ENCODE measurements at regions not wholly inside any gene's neighbourhood (a gene's known extent, or its start where the extent isn't known, plus 50 kb on each side); places are given as distances from the start of the nearest gene placed in this dataset.
A peak's percentile ranks its signal among the peaks of the same experiment; 100 is the strongest.

DNA sequence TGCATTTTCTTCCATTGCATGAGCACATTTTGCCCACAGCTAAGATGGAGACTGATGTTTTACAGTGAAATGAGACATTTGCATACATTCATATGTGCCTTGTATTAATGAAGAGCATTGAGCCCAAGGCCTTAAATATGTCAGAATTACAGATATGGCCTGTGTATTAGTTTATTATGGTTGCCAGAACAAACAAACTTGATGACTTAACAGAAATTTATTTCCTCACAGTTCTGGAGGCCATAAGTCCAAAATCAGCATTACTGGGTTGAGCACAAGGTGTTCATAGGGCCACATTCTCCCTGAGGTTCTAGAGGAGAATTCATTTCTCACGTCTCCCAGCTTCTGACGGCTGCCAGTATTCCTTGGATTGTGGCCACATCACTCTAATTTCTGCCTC, 302.6 kb upstream of the TGFBR2 start:
- H3K9ac ChIP-seq (ENCODE audit: insufficient read depth, low read length), result no peak overlapping the region
- no peaks in the 10 kb centered on the region for H3K4me1 ChIP-seq (ENCODE audit: control insufficient read depth, extremely low read depth, insufficient read depth, low read length)
- H4K20me1 ChIP-seq (ENCODE audit: control insufficient read depth, extremely low read depth, insufficient read depth, low read length), result no peaks in the 10 kb centered on the region
- no peaks in the 10 kb centered on the region for H3K79me2 ChIP-seq (ENCODE audit: control insufficient read depth, insufficient read depth, low read length)
- H3K4me2 ChIP-seq (ENCODE audit: extremely low read depth, insufficient read depth, low read length), result no peak overlapping the region
- H2AFZ ChIP-seq (ENCODE audit: low read length), result no peak overlapping the region
- H3K27me3 ChIP-seq (ENCODE audit: control insufficient read depth, insufficient read depth, low read length), result no peaks in the 10 kb centered on the region
- H3K27ac ChIP-seq (ENCODE audit: insufficient read depth, low read length), result no peak overlapping the region
- H3K9me3 ChIP-seq (ENCODE audit: control insufficient read depth, insufficient read depth, low read depth, low read length), result no peaks in the 10 kb centered on the region
- no peak overlapping the region for H3K4me3 ChIP-seq (replicated peaks in 1 of 4; ENCODE audit: control extremely low read depth in 1 of 4, insufficient read depth in 1 of 4, low read depth in 3 of 4, low read length in 4 of 4)
- no peaks in the 10 kb centered on the region for H3K36me3 ChIP-seq (ENCODE audit: control insufficient read depth, insufficient read depth, low read length)
- TF ChIP-seq, protein P1, sequence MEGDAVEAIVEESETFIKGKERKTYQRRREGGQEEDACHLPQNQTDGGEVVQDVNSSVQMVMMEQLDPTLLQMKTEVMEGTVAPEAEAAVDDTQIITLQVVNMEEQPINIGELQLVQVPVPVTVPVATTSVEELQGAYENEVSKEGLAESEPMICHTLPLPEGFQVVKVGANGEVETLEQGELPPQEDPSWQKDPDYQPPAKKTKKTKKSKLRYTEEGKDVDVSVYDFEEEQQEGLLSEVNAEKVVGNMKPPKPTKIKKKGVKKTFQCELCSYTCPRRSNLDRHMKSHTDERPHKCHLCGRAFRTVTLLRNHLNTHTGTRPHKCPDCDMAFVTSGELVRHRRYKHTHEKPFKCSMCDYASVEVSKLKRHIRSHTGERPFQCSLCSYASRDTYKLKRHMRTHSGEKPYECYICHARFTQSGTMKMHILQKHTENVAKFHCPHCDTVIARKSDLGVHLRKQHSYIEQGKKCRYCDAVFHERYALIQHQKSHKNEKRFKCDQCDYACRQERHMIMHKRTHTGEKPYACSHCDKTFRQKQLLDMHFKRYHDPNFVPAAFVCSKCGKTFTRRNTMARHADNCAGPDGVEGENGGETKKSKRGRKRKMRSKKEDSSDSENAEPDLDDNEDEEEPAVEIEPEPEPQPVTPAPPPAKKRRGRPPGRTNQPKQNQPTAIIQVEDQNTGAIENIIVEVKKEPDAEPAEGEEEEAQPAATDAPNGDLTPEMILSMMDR (conservative IDR thresholded peaks at IDR 0.05 in 1 of 2, IDR thresholded peaks at IDR 0.05 in 1 of 2; ENCODE audit: low read depth in 1 of 2, low read length in 2 of 2), result no peak
- TF ChIP-seq EZH2 (IDR thresholded peaks at IDR 0.05; ENCODE audit: low read length, missing control alignments), result no peak
- no peak for DNase-seq (ENCODE audit: low read depth in 2 of 2)

DNA sequence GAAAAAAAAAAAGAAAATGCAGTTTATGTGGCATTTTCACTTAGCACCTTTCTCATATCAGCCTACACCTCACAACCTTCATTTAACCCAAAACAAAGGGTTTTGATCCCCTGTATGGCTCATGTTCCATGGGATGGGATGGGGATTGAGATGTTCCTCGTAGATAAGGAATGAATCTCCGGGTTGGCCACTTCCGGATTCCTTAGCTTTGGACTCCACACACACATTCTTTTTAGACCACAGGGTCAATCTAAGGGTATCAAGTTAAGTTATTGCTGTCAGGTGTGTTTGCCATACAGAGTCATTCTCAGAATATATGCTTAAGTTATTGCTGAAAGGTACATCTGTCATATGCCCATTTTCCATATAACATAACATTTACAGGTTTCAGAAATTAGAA, 301.4 kb upstream of the TGFBR2 start:
- no peak overlapping the region for H2AFZ ChIP-seq (ENCODE audit: low read length)
- H3K79me2 ChIP-seq (ENCODE audit: control insufficient read depth, insufficient read depth, low read length), result no peaks in the 10 kb centered on the region
- no peak overlapping the region for H3K4me2 ChIP-seq (ENCODE audit: extremely low read depth, insufficient read depth, low read length)
- TF ChIP-seq, protein P1 (conservative IDR thresholded peaks at IDR 0.05 in 1 of 2, IDR thresholded peaks at IDR 0.05 in 1 of 2; ENCODE audit: low read depth in 1 of 2, low read length in 2 of 2), result no peak
- no peak for TF ChIP-seq EZH2 (IDR thresholded peaks at IDR 0.05; ENCODE audit: low read length, missing control alignments)
- no peak overlapping the region for H3K4me3 ChIP-seq (replicated peaks in 1 of 4; ENCODE audit: control extremely low read depth in 1 of 4, insufficient read depth in 1 of 4, low read depth in 3 of 4, low read length in 4 of 4)
- peak in 1 of 2 donors; percentile 27 for DNase-seq (ENCODE audit: low read depth in 2 of 2)
- H3K4me1 ChIP-seq (ENCODE audit: control insufficient read depth, extremely low read depth, insufficient read depth, low read length), result no peaks in the 10 kb centered on the region
- H3K9ac ChIP-seq (ENCODE audit: insufficient read depth, low read length), result no peak overlapping the region
- H3K27ac ChIP-seq (ENCODE audit: insufficient read depth, low read length), result no peak overlapping the region
- no peaks in the 10 kb centered on the region for H3K9me3 ChIP-seq (ENCODE audit: control insufficient read depth, insufficient read depth, low read depth, low read length)
- H4K20me1 ChIP-seq (ENCODE audit: control insufficient read depth, extremely low read depth, insufficient read depth, low read length), result no peaks in the 10 kb centered on the region
- H3K27me3 ChIP-seq (ENCODE audit: control insufficient read depth, insufficient read depth, low read length), result no peaks in the 10 kb centered on the region
- no peaks in the 10 kb centered on the region for H3K36me3 ChIP-seq (ENCODE audit: control insufficient read depth, insufficient read depth, low read length)

DNA sequence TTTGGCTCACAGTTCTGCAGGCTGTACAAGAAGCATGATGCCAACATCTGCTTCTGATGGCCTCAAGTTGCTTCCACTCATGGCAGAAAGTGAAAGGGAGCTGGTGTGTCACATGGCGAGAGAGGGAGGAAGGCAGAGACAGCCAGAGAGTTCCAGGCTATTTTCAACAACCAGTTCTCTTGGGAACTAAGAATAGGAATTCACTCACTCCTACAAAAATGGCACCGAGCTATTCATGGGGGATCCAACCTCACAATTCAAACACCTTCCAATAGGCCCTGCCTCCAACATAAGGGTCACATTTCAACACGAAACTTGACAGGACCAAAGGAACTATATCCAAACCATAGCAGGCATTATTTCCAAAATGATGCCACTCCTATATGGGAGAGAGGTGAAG, 299.5 kb upstream of the TGFBR2 start:
- no peak for TF ChIP-seq EZH2 (IDR thresholded peaks at IDR 0.05; ENCODE audit: low read length, missing control alignments)
- TF ChIP-seq, protein P1 (conservative IDR thresholded peaks at IDR 0.05 in 1 of 2, IDR thresholded peaks at IDR 0.05 in 1 of 2; ENCODE audit: low read depth in 1 of 2, low read length in 2 of 2), result no peak
- DNase-seq (ENCODE audit: low read depth in 2 of 2), result no peak
- H3K4me2 ChIP-seq (ENCODE audit: extremely low read depth, insufficient read depth, low read length), result no peak overlapping the region

More for the DNA sequence above, 299.5 kb upstream of the TGFBR2 start:
- Histone ChIP-seq H3K79me2 (ENCODE audit: control insufficient read depth, insufficient read depth, low read length) (no peaks in the 10 kb centered on the region), H3K4me1 (ENCODE audit: control insufficient read depth, extremely low read depth, insufficient read depth, low read length) (no peaks in the 10 kb centered on the region), H3K36me3 (ENCODE audit: control insufficient read depth, insufficient read depth, low read length) (no peaks in the 10 kb centered on the region), H3K27ac (ENCODE audit: insufficient read depth, low read length) (no peak overlapping the region), H2AFZ (ENCODE audit: low read length) (no peak overlapping the region), H3K4me3 (replicated peaks in 1 of 4; ENCODE audit: control extremely low read depth in 1 of 4, insufficient read depth in 1 of 4, low read depth in 3 of 4, low read length in 4 of 4) (no peak overlapping the region), H4K20me1 (ENCODE audit: control insufficient read depth, extremely low read depth, insufficient read depth, low read length) (no peaks in the 10 kb centered on the region), H3K9ac (ENCODE audit: insufficient read depth, low read length) (no peak overlapping the region), H3K9me3 (ENCODE audit: control insufficient read depth, insufficient read depth, low read depth, low read length) (no peaks in the 10 kb centered on the region), H3K27me3 (ENCODE audit: control insufficient read depth, insufficient read depth, low read length) (no peaks in the 10 kb centered on the region)

All from fibroblast of lung (primary cell).